Cardiac fibroblast (primary cell): ENCODE measurements at regions not wholly inside any gene's neighbourhood (a gene's known extent, or its start where the extent isn't known, plus 50 kb on each side); places are given as distances from the start of the nearest gene placed in this dataset.
"Not testable (repeated sequence)": the region's sequence is repeated elsewhere in the genome, so short reads cannot be mapped to it uniquely, and the experiment has no call there.

Experiments
- DNase-seq, 2 donors: peaks; one replicate each; pipeline versions ENCODE4 v3.0.0 to v3.0.0-alpha.2; 2010; ENCODE audit warnings: low read depth in 2 of 2
- H3K4me3 ChIP-seq, 2 donors: replicated peaks in 1 of 2; 1 replicate in 1 of 2; 2 replicates in 1 of 2; pipeline ENCODE4 v1.5.1; 2011; ENCODE audit warnings: low read depth in 2 of 2, low read length in 2 of 2, mild to moderate bottlenecking in 2 of 2, moderate library complexity in 1 of 2
- TF ChIP-seq, protein P1 (sequence below): IDR thresholded peaks from one replicate; pipeline ENCODE4 v1.5.1; 2011; ENCODE audit warnings: low read depth, mild to moderate bottlenecking, low read length, inconsistent platforms

DNA sequence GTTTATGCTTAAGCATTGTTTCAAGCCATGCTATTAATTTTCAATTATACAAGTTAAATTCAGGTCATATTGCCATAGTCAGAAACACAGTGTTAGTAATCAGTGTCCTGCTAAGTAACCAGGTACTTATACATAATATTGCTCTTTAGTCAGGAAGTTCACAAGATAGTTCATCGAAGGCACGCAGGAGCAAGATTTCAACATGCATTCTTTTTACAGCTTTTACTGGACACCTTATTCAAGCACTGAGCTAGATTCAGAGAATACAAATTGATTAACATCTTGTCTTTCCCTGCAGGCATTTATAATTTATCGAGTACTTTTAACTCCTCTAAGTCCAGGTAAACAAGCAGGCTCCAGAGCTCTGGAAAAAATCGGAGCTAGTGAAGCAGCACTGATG is 202.3 kb upstream of the BRINP3 start:
- no peak overlapping the region for H3K4me3 ChIP-seq
- no peak for DNase-seq
- TF ChIP-seq, protein P1, sequence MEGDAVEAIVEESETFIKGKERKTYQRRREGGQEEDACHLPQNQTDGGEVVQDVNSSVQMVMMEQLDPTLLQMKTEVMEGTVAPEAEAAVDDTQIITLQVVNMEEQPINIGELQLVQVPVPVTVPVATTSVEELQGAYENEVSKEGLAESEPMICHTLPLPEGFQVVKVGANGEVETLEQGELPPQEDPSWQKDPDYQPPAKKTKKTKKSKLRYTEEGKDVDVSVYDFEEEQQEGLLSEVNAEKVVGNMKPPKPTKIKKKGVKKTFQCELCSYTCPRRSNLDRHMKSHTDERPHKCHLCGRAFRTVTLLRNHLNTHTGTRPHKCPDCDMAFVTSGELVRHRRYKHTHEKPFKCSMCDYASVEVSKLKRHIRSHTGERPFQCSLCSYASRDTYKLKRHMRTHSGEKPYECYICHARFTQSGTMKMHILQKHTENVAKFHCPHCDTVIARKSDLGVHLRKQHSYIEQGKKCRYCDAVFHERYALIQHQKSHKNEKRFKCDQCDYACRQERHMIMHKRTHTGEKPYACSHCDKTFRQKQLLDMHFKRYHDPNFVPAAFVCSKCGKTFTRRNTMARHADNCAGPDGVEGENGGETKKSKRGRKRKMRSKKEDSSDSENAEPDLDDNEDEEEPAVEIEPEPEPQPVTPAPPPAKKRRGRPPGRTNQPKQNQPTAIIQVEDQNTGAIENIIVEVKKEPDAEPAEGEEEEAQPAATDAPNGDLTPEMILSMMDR, result no peak

DNA sequence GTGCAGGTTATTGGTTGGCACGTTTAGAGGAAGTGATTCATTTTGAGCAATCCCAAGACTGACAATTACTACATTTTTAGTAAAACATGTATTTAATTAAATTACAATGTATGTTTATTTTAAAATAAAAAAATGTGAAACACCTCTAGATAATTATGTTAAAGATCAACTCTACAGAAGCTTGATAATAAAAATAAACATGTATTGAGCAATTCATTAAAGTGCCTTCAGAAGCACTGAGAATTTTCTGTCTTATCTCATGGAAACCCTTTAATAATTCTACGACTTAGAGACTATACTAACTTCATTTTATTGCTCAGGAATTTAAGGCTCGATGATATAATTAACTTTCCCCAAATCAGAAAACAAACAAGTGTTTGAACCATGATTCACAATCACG is 208.0 kb upstream of the BRINP3 start:
- no peak overlapping the region for H3K4me3 ChIP-seq
- no peak for DNase-seq
- TF ChIP-seq, protein P1, result no peak

GRCh38 chr1:190688096-190688495 is 210.4 kb upstream of the BRINP3 start:
- DNase-seq, result no peak
- TF ChIP-seq, protein P1, result no peak
- H3K4me3 ChIP-seq, result no peak overlapping the region

DNA sequence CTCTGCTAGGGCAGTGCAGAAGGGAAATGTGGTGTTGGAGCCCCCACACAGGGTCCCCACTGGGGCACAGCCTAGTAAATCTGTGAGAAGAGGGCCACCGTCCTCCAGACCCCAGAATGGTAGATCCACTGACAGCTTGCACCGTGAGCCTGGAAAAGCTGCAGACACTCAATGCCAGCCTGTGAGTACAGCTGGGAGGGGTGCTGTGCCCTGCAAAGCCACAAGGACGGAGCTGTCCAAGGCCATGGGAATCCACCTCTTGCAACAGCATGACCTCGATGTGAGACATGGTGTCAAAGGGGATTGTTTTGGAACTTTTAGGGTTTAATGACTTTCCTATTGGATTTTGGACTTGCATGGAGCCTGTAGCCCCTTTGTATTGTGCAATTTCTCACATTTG is 220.8 kb upstream of the BRINP3 start:
- not testable (repeated sequence) for H3K4me3 ChIP-seq, DNase-seq

DNA sequence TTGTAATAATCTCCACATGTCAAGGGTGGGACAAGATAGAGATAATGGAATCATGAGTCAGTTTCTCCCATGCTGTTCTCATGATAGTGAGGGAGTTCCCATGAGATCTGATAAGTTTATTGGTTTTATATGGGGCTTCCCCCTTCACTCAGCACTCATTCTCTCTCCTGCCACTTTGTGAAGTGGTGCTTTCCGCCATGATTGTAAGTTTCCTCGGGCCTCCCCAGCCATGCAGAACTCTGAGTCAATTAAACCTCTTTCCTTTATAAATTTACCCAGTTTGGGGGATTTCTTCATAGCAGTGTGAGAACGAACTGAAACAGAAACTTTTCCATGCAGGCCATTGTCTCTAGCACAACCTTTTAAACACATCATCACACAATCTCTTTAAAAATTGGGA is 221.5 kb upstream of the BRINP3 start:
- DNase-seq, result no peak
- TF ChIP-seq, protein P1, result no peak
- H3K4me3 ChIP-seq, result no peak overlapping the region

- H3K4me3 ChIP-seq, result no peak overlapping the region
- TF ChIP-seq, protein P1, result no peak
- DNase-seq, result no peak
These were observed 230.9 kb upstream of the BRINP3 start for GRCh38 chr1:190708418-190709057.

GRCh38 chr1:190711069-190711468 is 233.4 kb upstream of the BRINP3 start:
- no peak for DNase-seq
- H3K4me3 ChIP-seq, result no peak overlapping the region
- TF ChIP-seq, protein P1, result no peak
